ENCODE measurements at regions not wholly inside any gene's neighbourhood (a gene's known extent, or its start where the extent isn't known, plus 50 kb on each side); places are given as distances from the start of the nearest gene placed in this dataset.

DNA sequence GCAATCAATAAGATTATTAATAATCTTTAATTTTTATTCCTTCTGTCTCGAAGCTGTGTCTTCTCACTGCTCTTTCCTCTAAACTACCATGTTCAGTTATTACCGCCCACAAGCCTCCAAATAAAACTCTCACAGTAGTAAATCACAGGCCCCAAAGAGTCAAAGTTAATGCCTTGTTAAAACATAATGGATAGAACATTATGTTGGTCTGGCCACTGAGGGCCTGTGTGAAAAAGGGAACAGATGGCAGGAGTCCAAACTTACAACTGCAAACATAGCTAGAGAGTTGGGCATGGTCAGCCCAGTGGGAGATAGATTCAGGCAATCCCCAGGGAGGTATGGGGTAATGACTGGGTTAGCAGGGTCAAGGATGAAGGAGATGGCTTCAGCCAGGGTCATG, 84.6 kb upstream of the TNIP3 start:
- TF ChIP-seq EZH2 (IDR thresholded peaks at IDR 0.05; ENCODE audit: borderline replicate concordance) = no peak
- no peak for TF ChIP-seq EZH2phosphoT487 (IDR thresholded peaks at IDR 0.05; ENCODE audit: low read depth, severe bottlenecking, unreplicated experiment)
- TF ChIP-seq, protein P1, sequence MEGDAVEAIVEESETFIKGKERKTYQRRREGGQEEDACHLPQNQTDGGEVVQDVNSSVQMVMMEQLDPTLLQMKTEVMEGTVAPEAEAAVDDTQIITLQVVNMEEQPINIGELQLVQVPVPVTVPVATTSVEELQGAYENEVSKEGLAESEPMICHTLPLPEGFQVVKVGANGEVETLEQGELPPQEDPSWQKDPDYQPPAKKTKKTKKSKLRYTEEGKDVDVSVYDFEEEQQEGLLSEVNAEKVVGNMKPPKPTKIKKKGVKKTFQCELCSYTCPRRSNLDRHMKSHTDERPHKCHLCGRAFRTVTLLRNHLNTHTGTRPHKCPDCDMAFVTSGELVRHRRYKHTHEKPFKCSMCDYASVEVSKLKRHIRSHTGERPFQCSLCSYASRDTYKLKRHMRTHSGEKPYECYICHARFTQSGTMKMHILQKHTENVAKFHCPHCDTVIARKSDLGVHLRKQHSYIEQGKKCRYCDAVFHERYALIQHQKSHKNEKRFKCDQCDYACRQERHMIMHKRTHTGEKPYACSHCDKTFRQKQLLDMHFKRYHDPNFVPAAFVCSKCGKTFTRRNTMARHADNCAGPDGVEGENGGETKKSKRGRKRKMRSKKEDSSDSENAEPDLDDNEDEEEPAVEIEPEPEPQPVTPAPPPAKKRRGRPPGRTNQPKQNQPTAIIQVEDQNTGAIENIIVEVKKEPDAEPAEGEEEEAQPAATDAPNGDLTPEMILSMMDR (IDR thresholded peaks at IDR 0.05; ENCODE audit: poor library complexity) = no peak
- WGBS (ENCODE audit: low lambda C conversion rate, missing lambda C conversion rate) = 67% methylated on average over 2 of the region's 2 CpGs
- no peaks in the 10 kb centered on the region for H3K4me1 ChIP-seq (ENCODE audit: insufficient read depth)

DNA sequence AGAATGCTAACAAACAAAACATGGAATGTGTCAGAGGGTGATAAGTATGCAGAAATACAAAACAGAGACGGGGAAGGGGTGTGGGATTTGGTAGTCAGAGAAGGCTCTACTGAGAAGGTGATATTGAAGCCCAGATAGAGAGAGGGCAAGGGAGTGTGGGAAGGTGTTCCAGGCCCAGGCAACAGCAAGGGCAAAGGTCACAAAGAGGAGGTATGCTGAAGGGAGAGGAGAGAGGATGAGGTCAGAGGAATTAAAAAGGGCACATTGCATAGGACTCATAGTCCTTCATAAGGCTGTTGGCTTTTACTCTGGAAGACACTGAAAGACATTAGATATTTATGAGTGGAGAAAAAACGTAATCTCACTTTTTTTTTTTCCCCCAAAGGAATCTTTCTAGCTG, 82.6 kb upstream of the TNIP3 start:
- Histone ChIP-seq H3K27ac (no peak overlapping the region), H3K27me3 (no peaks in the 10 kb centered on the region), H3K9me2 (replicated peaks; ENCODE audit: insufficient read depth) (no peaks in the 10 kb centered on the region), H3K4me2 (no peak overlapping the region), H2AFZ (no peak overlapping the region), H3K9me3 (ENCODE audit: low read depth) (no peaks in the 10 kb centered on the region), H3K4me1 (ENCODE audit: insufficient read depth) (peaks cover 5% of the 10 kb centered on the region), H3K36me3 (replicated peaks; ENCODE audit: insufficient read depth, low read depth) (no peaks in the 10 kb centered on the region), H3K79me2 (no peaks in the 10 kb centered on the region), H3K4me3 (no peak overlapping the region), H4K20me1 (ENCODE audit: insufficient read depth, poor library complexity, severe bottlenecking) (no peaks in the 10 kb centered on the region)
- no peak for DNase-seq (ENCODE audit: low spot score)
- 58% methylated on average over 2 of the region's 2 CpGs for WGBS (ENCODE audit: low lambda C conversion rate, missing lambda C conversion rate)
- TF ChIP-seq, protein P1 (IDR thresholded peaks at IDR 0.05; ENCODE audit: poor library complexity) = no peak
- TF ChIP-seq EZH2 (IDR thresholded peaks at IDR 0.05; ENCODE audit: borderline replicate concordance) (no peak), EZH2phosphoT487 (IDR thresholded peaks at IDR 0.05; ENCODE audit: low read depth, severe bottlenecking, unreplicated experiment) (no peak)

More for the DNA sequence above, 84.6 kb upstream of the TNIP3 start:
- no peaks in the 10 kb centered on the region for H3K27me3 ChIP-seq
- H2AFZ ChIP-seq = no peak overlapping the region
- H3K4me3 ChIP-seq = no peak overlapping the region
- no peak for DNase-seq (ENCODE audit: low spot score)
- no peaks in the 10 kb centered on the region for H4K20me1 ChIP-seq (ENCODE audit: insufficient read depth, poor library complexity, severe bottlenecking)
- H3K9me3 ChIP-seq (ENCODE audit: low read depth) = no peaks in the 10 kb centered on the region
- H3K27ac ChIP-seq = no peak overlapping the region
- H3K4me2 ChIP-seq = no peak overlapping the region
- H3K36me3 ChIP-seq (replicated peaks; ENCODE audit: insufficient read depth, low read depth) = no peaks in the 10 kb centered on the region
- no peaks in the 10 kb centered on the region for H3K79me2 ChIP-seq
- no peaks in the 10 kb centered on the region for H3K9me2 ChIP-seq (replicated peaks; ENCODE audit: insufficient read depth)

DNA sequence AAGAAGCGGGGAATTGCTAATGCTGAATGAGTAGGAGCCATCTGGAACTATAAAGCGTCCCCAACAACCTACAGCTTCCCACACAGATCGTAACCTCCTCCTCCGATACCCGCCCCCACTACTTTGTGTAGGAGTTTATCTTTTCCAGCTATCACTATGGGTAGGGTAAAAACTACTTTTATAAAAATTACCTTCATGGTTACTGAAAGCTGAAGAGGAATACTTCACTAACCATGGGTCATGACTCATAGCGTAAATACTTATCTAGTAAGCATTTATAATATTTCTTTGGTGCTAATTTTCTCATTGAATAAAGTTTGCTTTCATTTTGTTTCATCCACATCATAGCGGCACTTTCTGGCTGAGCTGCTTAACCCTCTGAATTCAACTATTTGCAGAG, 79.4 kb upstream of the TNIP3 start:
- Histone ChIP-seq H3K9me2 (replicated peaks; ENCODE audit: insufficient read depth) (no peaks in the 10 kb centered on the region), H3K4me3 (no peak overlapping the region), H3K79me2 (no peaks in the 10 kb centered on the region), H3K4me1 (ENCODE audit: insufficient read depth) (peaks cover 5% of the 10 kb centered on the region), H3K36me3 (replicated peaks; ENCODE audit: insufficient read depth, low read depth) (no peaks in the 10 kb centered on the region), H4K20me1 (ENCODE audit: insufficient read depth, poor library complexity, severe bottlenecking) (no peaks in the 10 kb centered on the region), H3K9me3 (ENCODE audit: low read depth) (no peaks in the 10 kb centered on the region), H2AFZ (no peak overlapping the region), H3K4me2 (no peak overlapping the region), H3K27ac (no peak overlapping the region), H3K27me3 (no peaks in the 10 kb centered on the region)
- 69% methylated on average over 7 of the region's 7 CpGs for WGBS (ENCODE audit: low lambda C conversion rate, missing lambda C conversion rate)
- DNase-seq (ENCODE audit: low spot score) = no peak
- TF ChIP-seq, protein P1 (IDR thresholded peaks at IDR 0.05; ENCODE audit: poor library complexity) = no peak
- TF ChIP-seq EZH2phosphoT487 (IDR thresholded peaks at IDR 0.05; ENCODE audit: low read depth, severe bottlenecking, unreplicated experiment) = no peak
- TF ChIP-seq EZH2 (IDR thresholded peaks at IDR 0.05; ENCODE audit: borderline replicate concordance) = no peak
